B cell (primary cell): ENCODE measurements at regions not wholly inside any gene's neighbourhood (a gene's known extent, or its start where the extent isn't known, plus 50 kb on each side); places are given as distances from the start of the nearest gene placed in this dataset.

ENCODE experiments used
- ATAC-seq: fragments of 200-7000 bp; cut with Tn5 transposase; one replicate; pipeline ENCODE4 v1.10.0; 2021; ENCODE audit warnings: low read depth, mild to moderate bottlenecking, moderate number of reproducible peaks, moderate library complexity
- CTCF ChIA-PET: fragments of 350-600 bp; sonication (Branson Sonifier 250); formaldehyde crosslinking; loops from one replicate; lab custom pipeline; 2021; ENCODE audit warnings: antibody characterized with exemption, inconsistent platforms; lab: Charles Lee
- POLR2A ChIA-PET: fragments of 350-600 bp; sonication (Branson Sonifier 250); formaldehyde crosslinking; loops from one replicate; lab custom pipeline; 2021; ENCODE audit warnings: antibody characterized with exemption; lab: Charles Lee
- DNase-seq: peaks from one replicate; pipeline ENCODE4 v3.0.0; 2013
- H2AFZ ChIP-seq: 2 replicates; pipeline ENCODE4 v1.6.1; 2012; ENCODE audit warnings: mild to moderate bottlenecking, low read depth, low read length; ENCODE audit not compliant: insufficient read depth, poor library complexity, severe bottlenecking
- H3K27ac ChIP-seq, 2 donors: 1 replicate in 1 of 2; 2 replicates in 1 of 2; pipeline ENCODE4 v1.5.1; 2012 to 2013; ENCODE audit warnings: low read length in 2 of 2, mild to moderate bottlenecking in 2 of 2, moderate library complexity in 1 of 2
- H3K27me3 ChIP-seq, 4 experiments: fragments of 200-600 bp in 1 of 4; sonication (generic) in 1 of 4; replicated peaks in 1 of 4; 1 replicate in 2 of 4; 2 replicates in 2 of 4; pipeline versions ENCODE4 v1.6.1 to v1.7.0; 2013 to 2016; ENCODE audit warnings: low read length in 3 of 4, mild to moderate bottlenecking in 2 of 4, mixed read lengths in 1 of 4, moderate library complexity in 1 of 4; ENCODE audit not compliant: insufficient read depth in 4 of 4, control insufficient read depth in 3 of 4; ENCODE audit errors: control extremely low read depth in 1 of 4
- H3K36me3 ChIP-seq, 2 experiments: replicated peaks in 1 of 2; 1 replicate in 1 of 2; 2 replicates in 1 of 2; pipeline versions ENCODE4 v1.6.1 to v1.7.1; 2013; ENCODE audit warnings: low read length in 1 of 2; ENCODE audit not compliant: insufficient read depth in 2 of 2, control insufficient read depth in 1 of 2; ENCODE audit errors: control extremely low read depth in 1 of 2, extremely low read depth in 1 of 2
- H3K4me1 ChIP-seq, 2 donors: fragments of 200-600 bp in 1 of 2; sonication (generic) in 1 of 2; 1 replicate in 1 of 2; 2 replicates in 1 of 2; pipeline versions ENCODE4 v1.5.1 to v1.6.1; 2013 to 2017; ENCODE audit warnings: low read length in 2 of 2; ENCODE audit not compliant: control insufficient read depth in 2 of 2, insufficient read depth in 2 of 2
- H3K4me2 ChIP-seq: replicated peaks from 2 replicates; pipeline ENCODE3; 2012; ENCODE audit warnings: mild to moderate bottlenecking, low read depth, low read length; ENCODE audit not compliant: poor library complexity, severe bottlenecking
- H3K4me3 ChIP-seq, 5 experiments: fragments of 200-600 bp in 1 of 5; sonication (generic) in 1 of 5; 1 replicate in 3 of 5; 2 replicates in 2 of 5; pipeline versions ENCODE4 v1.5.1 to v1.7.0; 2011 to 2016; ENCODE audit warnings: low read length in 4 of 5, mild to moderate bottlenecking in 4 of 5, low read depth in 2 of 5, control low read depth in 1 of 5, moderate library complexity in 1 of 5; ENCODE audit not compliant: insufficient read depth in 1 of 5; ENCODE audit errors: control extremely low read depth in 1 of 5, extremely low read depth in 1 of 5
- H3K79me2 ChIP-seq: fragments of 200-600 bp; sonication (generic); one replicate; pipeline ENCODE4 v1.6.0; 2016; ENCODE audit warnings: low read length; ENCODE audit not compliant: control insufficient read depth, insufficient read depth
- H3K9ac ChIP-seq: fragments of 200-600 bp; sonication (generic); 2 replicates; pipeline ENCODE4 v1.6.1; 2017; ENCODE audit warnings: mild to moderate bottlenecking, low read length, moderate library complexity
- H3K9me3 ChIP-seq, 3 donors: one replicate each; pipeline versions ENCODE4 v1.6.1 to v1.7.1; 2013; ENCODE audit warnings: low read length in 2 of 3; ENCODE audit not compliant: control insufficient read depth in 2 of 3, insufficient read depth in 1 of 3; ENCODE audit errors: control extremely low read depth in 1 of 3
- H4K20me1 ChIP-seq: 2 replicates; pipeline ENCODE4 v1.6.0; 2012; ENCODE audit warnings: mild to moderate bottlenecking, low read length; ENCODE audit not compliant: insufficient read depth, control insufficient read depth, poor library complexity, severe bottlenecking
- H3K27ac Mint-ChIP-seq: one replicate; pipeline ENCODE4 v1.8.0; 2021; ENCODE audit warnings: mixed read lengths
- H3K27me3 Mint-ChIP-seq: one replicate; pipeline ENCODE4 v1.8.0; 2021; ENCODE audit warnings: mixed read lengths
- H3K4me1 Mint-ChIP-seq: one replicate; pipeline ENCODE4 v1.8.0; 2021; ENCODE audit warnings: mixed read lengths
- H3K4me3 Mint-ChIP-seq: one replicate; pipeline ENCODE4 v1.8.0; 2021; ENCODE audit warnings: mixed read lengths
- H3K9me3 Mint-ChIP-seq: one replicate; pipeline ENCODE4 v1.8.0; 2022; ENCODE audit warnings: mixed read lengths; ENCODE audit not compliant: insufficient read depth
- EZH2 ChIP-seq: IDR thresholded peaks from 2 replicates; pipeline ENCODE4 v1.6.1; 2012; ENCODE audit warnings: borderline replicate concordance, low read depth, mild to moderate bottlenecking, moderate library complexity, low read length; ENCODE audit not compliant: insufficient read depth, poor library complexity, severe bottlenecking
- WGBS: methylation state at CpG from one replicate; pipeline ENCODE4 v1.1.5; 2013; ENCODE audit warnings: missing lambda C conversion rate; ENCODE audit not compliant: insufficient coverage; 5-methylcytosine and 5-hydroxymethylcytosine counted together
- intact Hi-C: fragments of 100-400 bp; cut with micrococcal nuclease; formaldehyde crosslinking; loops from one replicate; pipeline ENCODE4 v1.10.0; 2022
- TF ChIP-seq, protein P1 (sequence below): fragments of 200-600 bp; IDR thresholded peaks from one replicate; pipeline ENCODE4 v1.8.0; 2022; ENCODE audit warnings: antibody characterized with exemption, mild to moderate bottlenecking

DNA sequence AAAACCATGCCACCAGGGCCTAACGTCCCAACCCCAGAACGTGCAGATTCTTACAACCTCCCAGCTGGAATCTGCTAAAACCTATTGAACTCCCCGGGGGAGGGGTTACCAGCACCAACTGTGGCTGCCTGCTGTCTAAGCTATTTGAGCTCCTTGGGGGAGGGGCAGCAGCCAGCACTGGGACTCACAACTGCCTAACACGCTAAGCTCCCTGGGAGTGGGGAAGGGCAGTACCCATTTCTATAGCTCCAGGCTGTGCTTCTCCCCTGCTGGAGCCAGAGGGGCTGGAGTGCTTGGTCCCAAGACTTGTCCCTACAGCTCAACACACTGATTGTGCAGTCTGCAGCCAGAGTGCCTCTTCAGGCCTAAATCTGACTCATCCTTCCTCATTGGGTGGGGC is 459.8 kb upstream of the FGF16 start:
- POLR2A ChIA-PET = no interaction called here
- Histone ChIP-seq H3K36me3 (no peaks in the 10 kb centered on the region), H3K9me3 (peaks cover 0 to 3% (median 0%) of the 10 kb centered on the region in 3 donors), H3K27me3 (no peaks in the 10 kb centered on the region), H3K27ac (no peak overlapping the region), H3K4me1 (no peaks in the 10 kb centered on the region), H4K20me1 (no peaks in the 10 kb centered on the region), H3K4me3 (no peak overlapping the region), H3K9ac (no peak overlapping the region), H2AFZ (no peak overlapping the region), H3K79me2 (no peaks in the 10 kb centered on the region), H3K4me2 (no peak overlapping the region)
- Mint-ChIP-seq H3K27me3 (no peaks in the 10 kb centered on the region), H3K4me1 (no peaks in the 10 kb centered on the region), H3K4me3 (no peak overlapping the region), H3K27ac (no peak overlapping the region), H3K9me3 (peaks cover 3% of the 10 kb centered on the region)
- intact Hi-C loops = no loop called here
- WGBS = no CpG with 5 or more reads among the region's 4 CpGs
- CTCF ChIA-PET = no interaction called here
- TF ChIP-seq, protein P1, sequence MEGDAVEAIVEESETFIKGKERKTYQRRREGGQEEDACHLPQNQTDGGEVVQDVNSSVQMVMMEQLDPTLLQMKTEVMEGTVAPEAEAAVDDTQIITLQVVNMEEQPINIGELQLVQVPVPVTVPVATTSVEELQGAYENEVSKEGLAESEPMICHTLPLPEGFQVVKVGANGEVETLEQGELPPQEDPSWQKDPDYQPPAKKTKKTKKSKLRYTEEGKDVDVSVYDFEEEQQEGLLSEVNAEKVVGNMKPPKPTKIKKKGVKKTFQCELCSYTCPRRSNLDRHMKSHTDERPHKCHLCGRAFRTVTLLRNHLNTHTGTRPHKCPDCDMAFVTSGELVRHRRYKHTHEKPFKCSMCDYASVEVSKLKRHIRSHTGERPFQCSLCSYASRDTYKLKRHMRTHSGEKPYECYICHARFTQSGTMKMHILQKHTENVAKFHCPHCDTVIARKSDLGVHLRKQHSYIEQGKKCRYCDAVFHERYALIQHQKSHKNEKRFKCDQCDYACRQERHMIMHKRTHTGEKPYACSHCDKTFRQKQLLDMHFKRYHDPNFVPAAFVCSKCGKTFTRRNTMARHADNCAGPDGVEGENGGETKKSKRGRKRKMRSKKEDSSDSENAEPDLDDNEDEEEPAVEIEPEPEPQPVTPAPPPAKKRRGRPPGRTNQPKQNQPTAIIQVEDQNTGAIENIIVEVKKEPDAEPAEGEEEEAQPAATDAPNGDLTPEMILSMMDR = no peak
- no peak for TF ChIP-seq EZH2
- ATAC-seq = no peak
- no peak for DNase-seq

DNA sequence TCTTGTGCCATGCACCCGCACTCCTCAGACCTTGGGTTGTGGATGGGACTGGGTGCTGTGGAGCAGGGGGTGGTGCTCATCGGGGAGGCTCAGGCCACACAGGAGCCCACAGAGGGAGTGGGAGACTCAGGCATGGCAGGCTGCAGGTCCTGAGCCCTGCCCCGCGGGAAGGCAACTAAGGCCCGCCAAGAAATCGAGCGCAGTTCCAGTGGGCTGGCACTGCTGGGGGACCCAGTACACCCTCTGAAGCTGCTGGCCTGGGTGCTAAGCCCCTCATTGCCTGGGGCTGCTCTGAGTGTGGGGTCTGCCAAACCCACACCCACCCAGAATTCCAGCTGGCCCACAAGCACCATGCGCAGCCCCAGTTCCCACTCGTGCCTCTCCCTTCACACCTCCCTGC is 450.5 kb upstream of the FGF16 start:
- Mint-ChIP-seq H3K4me1 (no peaks in the 10 kb centered on the region), H3K27ac (no peak overlapping the region), H3K9me3 (peaks cover 2% of the 10 kb centered on the region), H3K27me3 (no peaks in the 10 kb centered on the region), H3K4me3 (no peak overlapping the region)
- Histone ChIP-seq H3K36me3 (no peaks in the 10 kb centered on the region), H3K27ac (no peak overlapping the region), H3K9ac (no peak overlapping the region), H3K4me1 (no peaks in the 10 kb centered on the region), H3K79me2 (no peaks in the 10 kb centered on the region), H3K4me3 (no peak overlapping the region), H3K9me3 (peaks cover 0 to 5% (median 0%) of the 10 kb centered on the region in 3 donors), H3K4me2 (no peak overlapping the region), H3K27me3 (no peaks in the 10 kb centered on the region), H4K20me1 (no peaks in the 10 kb centered on the region), H2AFZ (no peak overlapping the region)
- intact Hi-C loops = no loop called here
- ATAC-seq (no peak), DNase-seq (no peak)
- CTCF ChIA-PET = no interaction called here
- 80% methylated on average over 1 of the region's 9 CpGs for WGBS
- TF ChIP-seq, protein P1 = no peak
- no peak for TF ChIP-seq EZH2
- POLR2A ChIA-PET = no interaction called here
